ENCODE measurements at regions not wholly inside any gene's neighbourhood (a gene's known extent, or its start where the extent isn't known, plus 50 kb on each side); places are given as distances from the start of the nearest gene placed in this dataset.

DNA sequence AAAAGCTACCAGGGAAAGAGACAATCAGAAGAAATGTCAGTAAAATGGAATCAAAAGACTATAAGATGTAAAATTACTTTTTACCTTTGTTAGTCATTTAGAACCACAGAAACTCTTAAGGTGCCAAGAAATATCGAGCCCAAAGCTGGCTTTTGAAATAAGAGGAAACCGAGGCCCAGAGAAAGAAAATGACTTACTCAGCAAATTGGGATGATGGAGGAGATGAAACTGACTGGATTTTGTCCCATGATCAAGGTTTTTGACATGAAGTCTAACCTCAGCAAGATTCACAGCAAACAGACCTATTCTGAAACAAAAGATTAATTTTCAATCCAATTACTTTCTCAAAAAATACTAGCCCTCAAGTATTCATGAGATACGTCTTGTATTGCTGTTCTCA, 696.2 kb upstream of the WWC1 start:
- Mint-ChIP-seq H3K9me3 (no peaks in the 10 kb centered on the region), H3K27ac (no peak overlapping the region), H3K4me3 (no peak overlapping the region), H3K4me1 (peaks cover 55% of the 10 kb centered on the region), H3K27me3 (ENCODE audit: insufficient read depth) (no peaks in the 10 kb centered on the region), H3K36me3 (ENCODE audit: low read depth) (no peaks in the 10 kb centered on the region)
- Histone ChIP-seq H3K4me1 (ENCODE audit: control insufficient read depth, insufficient read depth, low read length) (peaks cover 13% of the 10 kb centered on the region), H3K27me3 (ENCODE audit: control insufficient read depth, insufficient read depth, low read length, poor library complexity, severe bottlenecking) (no peaks in the 10 kb centered on the region), H3K9me3 (ENCODE audit: control insufficient read depth, low read length) (no peaks in the 10 kb centered on the region), H3K27ac (ENCODE audit: low read depth, low read length) (no peak overlapping the region), H3K9ac (ENCODE audit: extremely low read depth, low read length, poor library complexity, severe bottlenecking) (no peak overlapping the region), H3K36me3 (ENCODE audit: control insufficient read depth, insufficient read depth, low read length) (no peaks in the 10 kb centered on the region), H3K4me3 (ENCODE audit: low read length) (no peak overlapping the region)
- TF ChIP-seq, protein P1, sequence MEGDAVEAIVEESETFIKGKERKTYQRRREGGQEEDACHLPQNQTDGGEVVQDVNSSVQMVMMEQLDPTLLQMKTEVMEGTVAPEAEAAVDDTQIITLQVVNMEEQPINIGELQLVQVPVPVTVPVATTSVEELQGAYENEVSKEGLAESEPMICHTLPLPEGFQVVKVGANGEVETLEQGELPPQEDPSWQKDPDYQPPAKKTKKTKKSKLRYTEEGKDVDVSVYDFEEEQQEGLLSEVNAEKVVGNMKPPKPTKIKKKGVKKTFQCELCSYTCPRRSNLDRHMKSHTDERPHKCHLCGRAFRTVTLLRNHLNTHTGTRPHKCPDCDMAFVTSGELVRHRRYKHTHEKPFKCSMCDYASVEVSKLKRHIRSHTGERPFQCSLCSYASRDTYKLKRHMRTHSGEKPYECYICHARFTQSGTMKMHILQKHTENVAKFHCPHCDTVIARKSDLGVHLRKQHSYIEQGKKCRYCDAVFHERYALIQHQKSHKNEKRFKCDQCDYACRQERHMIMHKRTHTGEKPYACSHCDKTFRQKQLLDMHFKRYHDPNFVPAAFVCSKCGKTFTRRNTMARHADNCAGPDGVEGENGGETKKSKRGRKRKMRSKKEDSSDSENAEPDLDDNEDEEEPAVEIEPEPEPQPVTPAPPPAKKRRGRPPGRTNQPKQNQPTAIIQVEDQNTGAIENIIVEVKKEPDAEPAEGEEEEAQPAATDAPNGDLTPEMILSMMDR (conservative IDR thresholded peaks at IDR 0.05): no peak
- 91 to 100% methylated on average over 3 of the region's 3 CpGs for WGBS, 2 experiments (ENCODE audit: insufficient coverage in 1 of 2, insufficient read length in 1 of 2)
- no peak for DNase-seq

DNA sequence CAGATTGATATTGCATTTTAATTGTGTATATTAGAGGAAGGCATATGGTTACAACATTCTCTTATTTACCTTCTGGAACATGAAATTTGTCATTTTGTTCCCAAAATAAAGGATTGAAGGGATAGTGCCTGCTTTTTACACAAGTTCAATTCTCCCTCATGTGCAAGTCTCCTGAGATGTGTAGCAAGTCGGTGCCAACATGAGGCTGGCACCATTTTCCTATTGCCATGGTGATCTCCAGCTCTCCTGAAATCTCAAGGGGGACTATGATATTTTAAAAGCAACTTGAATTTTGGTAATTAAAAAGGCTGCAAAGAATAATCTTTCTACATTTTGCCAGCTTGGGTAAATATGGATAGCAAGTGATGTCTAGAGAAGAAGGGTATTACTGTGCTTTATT, 693.3 kb upstream of the WWC1 start:
- WGBS, 2 experiments (ENCODE audit: insufficient coverage in 1 of 2, insufficient read length in 1 of 2): 100% methylated on average over 1 of the region's 1 CpG; no CpG with 5 or more reads in 1 of the 2 experiments
- Histone ChIP-seq H3K9ac (ENCODE audit: extremely low read depth, low read length, poor library complexity, severe bottlenecking) (no peak overlapping the region), H3K27ac (ENCODE audit: low read depth, low read length) (no peak overlapping the region), H3K27me3 (ENCODE audit: control insufficient read depth, insufficient read depth, low read length, poor library complexity, severe bottlenecking) (no peaks in the 10 kb centered on the region), H3K4me1 (ENCODE audit: control insufficient read depth, insufficient read depth, low read length) (peaks cover 12% of the 10 kb centered on the region), H3K9me3 (ENCODE audit: control insufficient read depth, low read length) (no peaks in the 10 kb centered on the region), H3K36me3 (ENCODE audit: control insufficient read depth, insufficient read depth, low read length) (no peaks in the 10 kb centered on the region), H3K4me3 (ENCODE audit: low read length) (no peak overlapping the region)
- TF ChIP-seq, protein P1 (conservative IDR thresholded peaks at IDR 0.05): no peak
- peaks cover 48% of the 10 kb centered on the region for H3K4me1 Mint-ChIP-seq
- no peaks in the 10 kb centered on the region for H3K36me3 Mint-ChIP-seq (ENCODE audit: low read depth)
- H3K27me3 Mint-ChIP-seq (ENCODE audit: insufficient read depth): no peaks in the 10 kb centered on the region
- H3K9me3 Mint-ChIP-seq: no peaks in the 10 kb centered on the region
- no peak overlapping the region for H3K4me3 Mint-ChIP-seq
- no peak for DNase-seq
- no peak overlapping the region for H3K27ac Mint-ChIP-seq

DNA sequence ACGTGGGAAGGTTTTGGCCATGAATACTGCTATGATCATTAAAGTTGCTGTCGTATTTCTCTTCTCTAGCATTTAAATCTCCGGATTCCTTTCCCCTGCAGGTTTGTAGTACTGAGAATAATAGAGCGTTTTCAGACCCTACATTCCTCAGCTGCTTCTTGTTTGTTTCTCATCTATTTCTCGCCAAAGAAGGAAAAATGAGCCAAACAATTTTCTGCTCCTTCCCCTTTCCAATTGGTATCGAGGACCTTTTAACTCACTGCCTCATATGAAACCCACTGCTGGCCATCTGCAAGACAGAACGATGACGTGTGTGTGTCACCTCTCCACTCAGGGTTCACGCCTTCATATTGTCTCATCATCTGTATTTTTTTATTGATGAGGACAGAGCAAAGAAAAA, 689.4 kb upstream of the WWC1 start:
- Histone ChIP-seq H3K4me1 (ENCODE audit: control insufficient read depth, insufficient read depth, low read length) (peaks cover 3% of the 10 kb centered on the region), H3K36me3 (ENCODE audit: control insufficient read depth, insufficient read depth, low read length) (no peaks in the 10 kb centered on the region), H3K27me3 (ENCODE audit: control insufficient read depth, insufficient read depth, low read length, poor library complexity, severe bottlenecking) (no peaks in the 10 kb centered on the region), H3K9me3 (ENCODE audit: control insufficient read depth, low read length) (no peaks in the 10 kb centered on the region), H3K9ac (ENCODE audit: extremely low read depth, low read length, poor library complexity, severe bottlenecking) (no peak overlapping the region), H3K27ac (ENCODE audit: low read depth, low read length) (no peak overlapping the region), H3K4me3 (ENCODE audit: low read length) (no peak overlapping the region)
- Mint-ChIP-seq H3K27ac (no peak overlapping the region), H3K9me3 (no peaks in the 10 kb centered on the region), H3K27me3 (ENCODE audit: insufficient read depth) (no peaks in the 10 kb centered on the region), H3K36me3 (ENCODE audit: low read depth) (no peaks in the 10 kb centered on the region), H3K4me3 (no peak overlapping the region), H3K4me1 (peaks cover 19% of the 10 kb centered on the region)
- TF ChIP-seq, protein P1 (conservative IDR thresholded peaks at IDR 0.05): no peak
- WGBS, 2 experiments (ENCODE audit: insufficient coverage in 1 of 2, insufficient read length in 1 of 2): 85 to 89% methylated on average over 7 to 9 of the region's 9 CpGs
- no peak for DNase-seq

All from endodermal cell (in vitro differentiated cells).